Uterus (tissue), 2 donors: ENCODE measurements at regions not wholly inside any gene's neighbourhood (a gene's known extent, or its start where the extent isn't known, plus 50 kb on each side); places are given as distances from the start of the nearest gene placed in this dataset.

Experiments used
- CTCF ChIP-seq, 4 experiments: fragments of 200-600 bp in 2 of 4; fragments of 450-650 bp in 2 of 4; sonication (generic) in 2 of 4; IDR thresholded peaks; one replicate each; pipeline ENCODE4 v1.5.1; 2016 to 2019; ENCODE audit warnings: antibody characterized with exemption in 4 of 4, mild to moderate bottlenecking in 2 of 4, moderate library complexity in 1 of 4
- POLR2A ChIP-seq, 2 donors: fragments of 450-650 bp; IDR thresholded peaks; one replicate each; pipeline ENCODE4 v1.6.1; 2016; ENCODE audit warnings: antibody characterized with exemption in 2 of 2, mild to moderate bottlenecking in 1 of 2, moderate library complexity in 1 of 2

DNA sequence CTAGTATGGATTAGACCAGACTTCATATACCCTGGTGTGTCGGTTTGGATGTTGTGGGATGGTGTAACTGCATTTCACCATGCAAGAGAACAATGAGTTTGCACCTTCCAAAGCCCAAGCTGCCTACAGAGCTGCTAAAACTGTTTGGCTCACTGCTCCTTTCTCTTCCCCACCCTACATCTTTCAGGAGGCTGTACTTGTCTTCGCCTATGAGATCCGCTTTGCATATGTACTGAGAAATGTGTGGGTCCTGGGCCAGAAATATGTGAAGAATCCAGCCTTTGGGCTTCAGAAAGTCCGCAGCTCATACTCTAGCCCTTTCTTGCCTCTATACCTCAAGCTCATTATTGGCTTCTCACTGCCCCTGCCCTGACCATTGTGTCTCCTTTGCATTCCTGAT lies 1060.0 kb downstream of the NTRK3 start:
- TF ChIP-seq POLR2A (IDR thresholded peaks at IDR 0.05) (no peak), CTCF (IDR thresholded peaks at IDR 0.05) (no peak)
